Left kidney (tissue), 1 donor: ENCODE measurements at regions not wholly inside any gene's neighbourhood (a gene's known extent, or its start where the extent isn't known, plus 50 kb on each side); places are given as distances from the start of the nearest gene placed in this dataset.

Source experiments
- DNase-seq: peaks from one replicate; pipeline ENCODE4 v3.0.0-alpha.2; 2013

DNA sequence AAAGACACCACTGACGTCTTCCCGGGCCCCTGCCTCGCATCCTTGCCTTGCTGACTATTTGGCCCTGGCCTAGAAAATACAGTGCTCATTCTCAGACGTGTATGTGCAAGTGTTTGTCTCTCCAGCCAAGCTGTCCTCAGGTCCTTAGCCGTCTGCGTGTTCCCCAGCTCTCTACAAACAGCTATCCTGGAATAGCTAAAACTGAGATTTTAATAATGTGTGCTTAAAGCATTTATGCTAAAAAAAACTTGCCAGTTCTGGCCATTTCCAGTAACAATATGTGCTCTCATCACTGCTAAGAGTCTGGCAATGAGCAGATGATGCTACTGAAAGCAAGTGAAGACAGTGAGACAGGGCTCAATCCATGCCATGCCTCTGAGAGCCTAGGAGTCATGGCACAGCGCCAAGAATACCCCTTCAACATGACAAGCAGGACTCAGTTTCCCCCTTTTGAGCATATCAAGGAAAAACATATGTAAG is 55.7 kb downstream of the IRF2BP2 start:
- no peak for DNase-seq

DNA sequence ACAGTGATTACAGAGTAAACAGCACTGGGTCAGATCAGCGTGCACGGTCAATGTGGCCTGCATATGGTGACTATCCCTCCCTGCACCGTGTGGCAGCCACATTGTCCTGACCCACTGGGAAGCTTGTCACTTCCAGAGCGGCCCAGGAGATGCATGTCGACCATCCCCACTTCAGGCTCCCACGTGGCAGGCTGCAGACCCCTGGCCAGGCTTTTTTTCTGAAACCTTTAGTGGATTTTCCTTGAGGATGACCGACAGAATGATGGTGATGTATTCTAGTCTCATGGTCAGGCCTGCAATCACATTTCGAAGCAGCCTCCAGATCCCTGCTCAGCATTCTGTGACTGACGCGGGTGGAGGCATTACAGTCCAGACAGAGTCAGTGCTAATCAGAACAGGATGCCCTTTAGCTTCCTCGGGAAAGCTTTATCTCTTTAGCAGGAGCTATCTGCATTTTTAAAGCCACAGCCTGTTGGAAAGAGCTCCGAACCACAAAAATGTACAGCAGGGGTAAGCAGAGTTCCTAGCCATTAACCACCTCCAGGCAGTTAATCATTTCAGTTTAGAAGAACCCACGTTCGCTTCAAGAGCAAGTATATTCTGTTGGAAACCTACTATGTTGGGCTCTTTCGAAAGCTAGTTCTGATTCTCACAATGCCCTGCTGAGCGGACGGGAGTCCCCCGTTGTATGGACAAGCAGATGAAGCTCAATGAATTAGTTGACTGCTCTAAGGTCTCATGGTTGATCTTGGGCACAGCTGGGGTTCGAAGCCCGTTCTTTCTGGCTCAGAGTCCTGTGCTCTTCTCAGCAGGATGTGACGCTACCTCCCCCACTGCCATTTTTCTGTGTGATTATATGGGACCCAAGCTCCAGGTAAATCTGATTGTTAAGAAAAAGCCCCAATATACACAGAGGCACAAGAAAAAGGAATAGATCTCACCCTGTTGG is 56.5 kb downstream of the IRF2BP2 start:
- no peak for DNase-seq

DNA sequence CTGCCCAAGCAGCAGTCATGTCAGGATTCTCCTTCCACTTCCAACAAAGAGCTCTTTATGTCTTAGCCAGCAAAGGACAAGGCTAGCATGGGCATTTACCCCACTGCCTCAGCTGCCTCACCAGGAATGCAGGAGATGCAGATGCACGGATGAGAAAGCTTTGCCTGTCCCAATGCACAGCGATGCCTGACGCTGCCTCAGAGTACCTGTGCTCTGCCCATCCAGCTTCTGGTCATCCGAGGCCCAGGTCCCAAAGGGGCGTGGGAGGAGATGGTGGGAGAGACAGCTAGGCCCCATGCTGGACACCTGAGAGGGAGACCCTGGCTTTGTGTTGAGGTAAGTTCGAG is 59.0 kb downstream of the IRF2BP2 start:
- no peak for DNase-seq

DNA sequence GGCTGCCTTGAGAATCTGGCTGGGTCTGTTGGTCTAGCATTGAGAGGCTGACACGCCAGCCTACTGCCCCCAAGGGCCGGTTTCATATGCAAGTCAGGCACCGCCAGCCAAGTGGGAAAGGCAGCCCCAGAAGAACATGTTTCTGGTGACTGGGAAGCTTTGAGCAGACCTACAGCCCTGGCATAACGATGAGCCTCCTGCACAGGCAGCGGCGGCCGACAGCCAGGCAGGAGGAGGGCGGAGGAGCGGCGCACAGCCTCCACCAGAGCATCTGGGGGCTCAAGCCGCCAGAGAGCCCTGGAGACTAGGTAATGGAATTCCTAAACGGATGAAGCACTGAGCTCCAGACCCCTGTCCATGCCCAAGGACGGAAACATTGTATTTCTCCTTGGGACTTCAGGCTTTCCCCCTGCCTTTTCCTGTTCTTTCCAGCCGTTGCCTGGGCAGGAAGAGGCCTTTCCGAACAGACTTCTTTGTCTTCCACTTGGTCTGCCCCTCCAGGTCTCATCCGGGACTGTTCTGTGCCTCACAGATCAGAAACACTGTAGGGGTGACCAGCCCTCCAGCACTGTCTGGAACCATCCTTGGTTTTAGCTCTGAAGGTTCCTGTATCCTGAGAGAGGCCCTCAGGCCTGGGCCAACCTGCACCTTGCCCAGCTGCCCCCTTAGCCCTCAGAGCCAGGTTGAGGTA is 59.5 kb downstream of the IRF2BP2 start:
- no peak for DNase-seq

DNA sequence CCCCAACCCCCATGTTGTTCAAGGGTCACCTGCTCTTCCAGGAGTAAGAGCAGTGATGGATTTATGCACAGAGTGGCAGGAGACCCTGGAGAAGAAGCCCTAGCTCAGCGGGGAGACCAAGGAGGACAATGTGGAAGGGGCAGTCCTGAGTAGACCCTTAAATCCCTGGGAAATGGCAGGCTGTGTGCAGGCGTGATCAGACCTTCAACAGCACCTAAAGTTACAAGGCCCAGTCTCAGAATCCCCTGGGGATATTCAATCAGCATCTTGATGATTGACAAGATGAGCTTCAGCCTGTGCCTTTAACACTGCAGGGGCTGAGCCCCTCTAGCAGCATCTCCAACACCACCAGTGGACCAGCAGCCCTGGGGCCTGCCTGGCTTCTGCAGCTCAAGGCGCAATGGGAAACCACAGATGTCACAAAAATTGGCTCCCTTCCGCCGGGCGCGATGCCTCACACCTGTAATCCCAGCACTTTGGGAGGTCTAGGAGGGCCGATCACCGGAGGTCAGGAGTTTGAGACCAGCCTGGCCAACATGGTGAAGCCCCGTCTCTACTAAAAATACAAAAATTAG is 60.4 kb downstream of the IRF2BP2 start:
- DNase-seq = no peak

DNA sequence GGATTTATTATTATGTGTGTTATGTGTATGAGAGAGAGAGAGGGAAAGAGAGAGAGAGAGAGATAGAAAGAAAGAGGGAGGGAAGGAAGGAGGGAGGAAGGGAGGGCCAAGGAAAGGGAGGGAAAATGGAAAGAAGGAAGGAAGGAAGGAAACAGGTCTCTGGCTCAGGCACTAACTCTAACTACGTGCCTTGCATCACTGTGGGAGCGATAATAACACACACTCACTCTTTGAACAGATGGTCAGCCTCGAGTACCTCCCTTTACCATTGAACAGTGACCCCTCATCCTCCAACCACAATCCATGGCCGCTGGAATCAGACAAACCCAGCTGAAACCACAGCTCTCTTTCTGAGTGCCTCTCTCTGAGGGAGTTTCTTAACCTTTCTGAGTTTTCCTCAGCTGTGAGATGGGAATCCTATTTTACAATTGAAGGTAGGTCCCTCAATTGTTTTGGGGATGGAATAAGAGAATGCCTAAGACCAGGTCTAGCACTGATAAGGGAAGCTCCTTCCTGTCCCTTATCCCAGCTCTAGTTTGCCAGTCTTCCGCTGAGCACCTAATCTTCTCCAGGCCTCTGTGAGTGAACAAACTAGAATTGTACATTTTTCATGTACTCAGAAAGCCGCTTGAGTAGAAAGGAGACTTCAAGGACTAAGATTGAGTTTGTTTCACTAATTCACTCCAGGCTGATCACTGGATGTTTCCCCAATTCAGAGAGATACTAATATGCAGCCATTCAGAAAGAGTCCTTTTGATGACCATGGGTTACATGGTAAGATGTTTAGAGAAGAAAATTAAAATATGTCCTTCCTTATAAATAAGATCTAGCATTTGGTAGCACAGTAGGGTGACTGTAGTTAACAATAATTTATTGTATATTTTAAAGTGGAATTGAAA is 62.8 kb downstream of the IRF2BP2 start:
- no peak for DNase-seq

DNA sequence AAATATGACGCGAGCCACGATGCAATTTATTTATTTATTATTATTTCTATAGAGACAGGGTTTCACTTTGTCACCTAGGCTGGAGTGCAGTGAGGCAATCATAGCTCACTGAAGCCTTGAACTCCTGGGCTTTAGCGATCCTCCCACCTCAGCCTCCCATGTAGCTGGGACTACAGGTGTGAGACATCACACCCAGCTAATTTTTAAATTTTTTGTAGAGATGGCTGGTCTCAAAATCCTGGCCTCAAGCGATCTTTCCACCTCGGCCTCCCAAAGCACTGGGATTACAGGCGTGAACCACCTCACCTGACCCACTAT is 63.6 kb downstream of the IRF2BP2 start:
- no peak for DNase-seq

DNA sequence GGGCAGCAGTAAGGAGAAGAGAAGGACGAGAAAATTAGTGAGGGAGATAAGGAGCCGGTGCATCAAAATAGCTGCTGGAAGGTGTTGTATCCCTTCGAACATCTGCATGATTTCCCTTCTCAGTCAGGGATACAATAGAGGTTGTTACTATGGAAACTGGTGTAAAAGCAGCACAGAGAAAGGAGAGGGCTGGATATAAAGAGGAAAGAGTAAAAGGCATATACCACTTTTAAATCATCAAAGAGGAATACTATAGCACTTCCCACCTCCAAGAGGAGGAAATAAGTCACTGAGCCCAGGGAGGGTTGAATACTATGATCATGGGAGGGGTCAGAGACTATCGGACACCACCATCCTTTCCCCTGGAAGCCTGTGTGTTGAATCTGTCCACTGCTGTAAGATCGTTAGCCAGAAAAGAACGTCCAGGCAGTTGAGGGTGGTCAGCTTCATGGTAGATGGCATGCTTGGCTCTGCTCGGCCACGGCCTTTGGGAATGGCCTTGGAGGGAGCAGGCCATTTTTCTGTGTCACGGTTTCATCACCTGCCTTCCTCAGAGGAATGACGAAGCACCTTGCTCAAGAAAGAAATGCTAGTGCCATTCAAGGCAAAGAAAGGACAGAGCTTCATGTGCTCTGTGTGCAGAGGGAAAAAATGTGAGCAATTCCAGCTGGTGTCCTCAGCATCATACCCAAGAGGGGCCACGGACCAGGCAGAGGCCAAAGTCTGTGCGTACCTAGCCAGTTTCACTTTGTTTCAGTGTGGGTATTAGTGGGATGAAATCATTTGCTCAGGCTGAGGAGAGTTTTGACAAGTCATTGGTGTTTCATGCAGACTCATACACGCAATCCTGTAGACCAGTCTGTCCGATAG is 64.2 kb downstream of the IRF2BP2 start:
- no peak for DNase-seq

DNA sequence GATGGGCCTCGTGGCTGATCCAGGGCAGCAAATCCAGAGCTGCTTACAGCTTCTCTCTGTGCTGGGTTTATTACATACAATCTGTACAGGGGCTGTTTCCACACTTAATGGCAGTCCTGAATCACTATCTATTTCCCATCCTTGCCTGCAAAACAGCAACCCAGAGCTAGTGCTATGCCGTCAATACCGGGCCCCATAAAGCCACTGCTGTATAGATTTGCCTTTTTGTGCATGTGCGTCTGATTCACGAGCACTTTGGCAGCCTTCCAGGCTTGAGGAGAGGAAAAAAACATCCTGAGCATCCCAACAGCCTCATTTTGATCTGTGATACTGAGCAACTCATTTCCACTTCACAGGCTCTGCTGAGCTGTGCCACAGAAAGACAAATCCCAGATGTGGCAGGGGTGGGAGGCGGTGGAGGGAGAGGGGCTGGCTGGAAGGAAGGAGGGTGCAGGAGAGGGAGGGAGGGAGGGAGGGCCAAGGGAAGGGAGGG is 65.2 kb upstream of the TARBP1 start:
- peak; percentile 89 for DNase-seq

DNA sequence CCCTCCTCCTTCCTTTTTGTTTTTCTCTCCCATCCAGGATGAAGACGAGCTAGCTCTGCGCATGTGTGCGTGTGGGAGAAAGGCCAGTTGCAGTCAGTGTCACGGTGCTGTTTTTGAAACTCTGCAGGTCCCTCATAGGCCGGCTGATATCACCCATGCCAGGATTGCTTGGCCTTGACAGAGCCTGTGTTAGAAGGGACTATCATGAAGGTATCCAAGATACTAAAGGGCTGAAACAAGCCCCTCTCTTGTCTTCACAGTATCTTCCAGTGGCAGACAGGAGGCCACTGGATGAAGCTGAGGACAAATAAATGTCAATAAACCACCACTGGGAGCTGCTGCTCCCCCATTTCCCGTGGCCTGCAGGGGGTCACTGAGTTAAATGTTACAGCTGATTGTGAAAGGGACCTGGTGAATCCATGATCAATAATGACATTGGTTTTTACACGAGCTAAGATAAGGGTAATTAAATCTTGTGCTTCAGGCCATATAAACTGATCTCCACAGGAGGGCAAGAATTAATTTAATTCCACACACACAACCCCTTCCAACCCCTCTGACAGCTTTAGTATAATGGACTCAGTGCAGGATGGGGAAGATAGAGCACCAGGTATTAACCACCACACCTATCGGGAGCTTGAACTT is 64.6 kb upstream of the TARBP1 start:
- DNase-seq = no peak

DNA sequence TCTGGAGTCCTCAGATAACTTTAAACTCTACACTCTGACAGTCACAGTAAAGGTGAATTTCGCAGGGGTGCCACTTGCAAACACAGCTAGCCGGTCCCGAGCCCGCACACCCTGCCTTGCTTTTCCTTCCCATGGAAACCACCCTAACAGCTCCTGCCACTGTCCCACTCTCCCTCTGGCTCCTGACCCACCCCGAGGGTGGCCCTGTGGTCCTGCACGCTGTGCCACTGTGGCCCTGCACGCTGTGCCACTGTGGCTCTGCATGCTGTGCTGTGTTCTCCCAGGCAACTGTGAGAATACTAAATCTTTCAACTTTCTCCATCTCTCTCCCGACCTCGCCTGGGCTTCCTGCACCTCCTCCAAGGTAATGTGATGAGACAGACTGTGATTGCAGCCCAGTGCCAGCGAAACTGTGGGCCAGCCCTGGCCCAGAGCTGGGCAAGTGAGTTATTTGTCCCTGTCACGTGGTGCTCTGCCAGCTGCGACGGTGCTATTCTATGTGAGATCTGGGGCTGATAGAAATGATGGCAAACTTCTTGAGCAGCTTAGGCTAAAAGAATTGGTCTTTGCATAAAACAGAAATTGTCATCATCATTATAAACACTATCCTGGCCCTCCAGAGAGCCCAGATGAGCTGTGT is 63.4 kb upstream of the TARBP1 start:
- no peak for DNase-seq

DNA sequence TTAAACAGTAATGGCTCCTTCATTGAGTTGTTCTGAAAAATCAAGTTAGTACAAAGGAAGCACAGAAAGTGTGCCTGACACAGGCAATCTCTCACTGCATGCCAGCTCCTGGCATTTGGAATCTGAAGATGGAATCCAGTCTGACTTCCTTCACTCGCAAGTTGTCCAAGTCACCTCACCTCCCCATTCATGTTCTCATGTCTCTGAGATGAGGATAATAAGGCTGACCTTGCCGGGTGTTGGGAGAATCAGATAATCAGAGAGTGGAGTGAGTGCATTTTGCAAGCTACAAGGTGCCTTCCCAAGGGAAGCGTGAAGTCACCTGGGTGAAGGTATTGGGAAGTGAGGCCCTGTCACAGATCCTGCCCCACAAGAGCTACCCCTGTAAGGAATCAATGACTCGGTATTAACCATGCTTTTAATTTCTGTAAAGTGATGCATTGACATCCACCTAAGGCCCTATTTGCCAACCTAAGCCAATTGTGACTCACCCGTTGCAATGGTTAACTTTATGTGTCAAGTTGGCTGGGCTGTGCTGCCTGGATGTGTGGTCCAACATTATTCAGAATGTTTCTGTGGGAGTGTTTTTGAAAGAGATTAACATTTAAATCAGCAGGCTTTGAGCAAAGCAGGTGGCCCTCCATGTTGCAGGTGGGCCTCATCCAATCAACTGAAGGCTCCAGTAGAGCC is 62.5 kb upstream of the TARBP1 start:
- DNase-seq = no peak

DNA sequence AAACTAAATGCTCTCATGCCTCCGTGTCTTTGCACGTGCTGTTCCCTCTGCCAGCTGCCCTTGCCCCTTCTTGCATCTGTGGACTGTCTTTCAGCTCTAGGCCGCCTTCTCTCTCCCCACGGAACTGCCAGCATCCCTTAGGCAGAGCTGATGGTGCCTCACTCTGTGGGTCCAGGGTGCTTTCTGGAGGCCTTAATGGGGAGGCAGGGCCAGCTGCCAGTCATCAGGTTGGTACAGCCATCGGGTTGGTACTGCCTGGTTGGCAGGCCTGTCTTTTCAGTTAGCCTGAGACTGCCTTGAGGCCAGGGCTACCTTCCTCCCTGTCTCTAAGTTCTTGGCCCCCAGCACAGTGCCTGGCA is 61.4 kb upstream of the TARBP1 start:
- no peak for DNase-seq

DNA sequence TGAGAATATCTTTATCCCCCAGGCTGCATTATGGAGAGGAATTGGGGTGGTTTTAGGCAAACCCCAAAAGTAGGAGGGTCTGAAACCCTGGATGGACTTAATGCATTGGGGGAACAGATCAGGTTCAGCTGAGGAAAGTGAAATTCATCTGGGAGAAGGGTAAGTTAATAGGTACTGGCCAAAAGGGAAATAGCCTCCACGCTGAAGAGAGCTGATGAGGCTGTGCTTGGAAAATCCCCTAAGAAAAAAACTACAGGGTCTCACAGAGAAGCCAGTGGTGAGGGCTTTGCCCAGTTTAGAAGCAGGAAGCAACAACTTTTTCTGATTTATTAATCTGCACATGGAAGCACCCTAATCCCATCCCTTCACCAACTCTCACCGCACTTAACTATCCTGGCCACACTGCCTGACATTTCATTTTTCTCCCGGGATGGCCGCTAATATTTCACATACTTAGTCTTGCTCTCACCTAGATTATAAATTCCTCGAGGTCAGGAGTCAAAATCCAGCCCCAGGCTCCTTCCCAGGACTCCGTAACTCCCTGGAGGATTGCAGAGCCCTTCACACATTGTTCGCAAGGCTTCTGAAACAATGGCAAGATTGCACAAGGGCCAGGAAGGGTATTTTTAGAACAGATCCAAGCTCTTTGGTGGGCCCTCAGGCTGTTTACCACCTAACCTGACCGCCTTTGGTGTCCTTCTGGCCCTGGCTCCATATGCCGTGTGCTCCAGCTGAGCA is 60.9 kb upstream of the TARBP1 start:
- DNase-seq = no peak

DNA sequence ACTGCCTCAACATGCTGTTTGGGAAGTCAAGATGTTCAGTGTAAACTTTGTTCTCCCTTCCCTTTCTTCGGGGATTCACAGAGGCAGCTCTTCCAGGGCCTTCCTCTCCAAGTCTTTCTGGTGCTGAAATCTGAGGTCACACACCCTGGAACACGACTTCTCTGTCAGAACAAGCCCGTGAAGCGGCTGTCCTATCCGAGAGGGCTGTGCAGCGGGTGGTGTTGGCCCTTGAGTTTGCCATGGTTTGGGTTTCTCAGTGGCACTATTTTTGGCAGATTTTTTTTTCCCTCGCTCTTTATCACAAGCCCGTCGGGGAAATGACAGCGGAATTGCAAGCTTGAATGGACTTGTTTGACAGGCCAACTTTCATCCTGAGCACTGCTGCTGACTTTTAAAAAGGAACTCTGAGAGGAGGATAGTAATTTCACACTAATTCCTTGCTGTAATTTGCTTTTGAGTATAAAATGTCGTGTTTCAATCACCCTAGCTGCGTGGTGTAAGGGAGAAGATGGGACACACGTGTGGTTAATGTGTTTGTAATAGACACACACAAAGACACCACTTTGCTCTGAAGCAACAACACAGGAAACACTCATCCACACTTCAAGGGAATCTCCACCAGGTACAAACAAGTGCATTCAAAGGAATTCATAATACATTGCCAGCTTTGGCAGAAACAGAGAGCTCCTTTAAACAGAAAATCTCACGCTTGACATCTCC is 60.1 kb upstream of the TARBP1 start:
- no peak for DNase-seq

DNA sequence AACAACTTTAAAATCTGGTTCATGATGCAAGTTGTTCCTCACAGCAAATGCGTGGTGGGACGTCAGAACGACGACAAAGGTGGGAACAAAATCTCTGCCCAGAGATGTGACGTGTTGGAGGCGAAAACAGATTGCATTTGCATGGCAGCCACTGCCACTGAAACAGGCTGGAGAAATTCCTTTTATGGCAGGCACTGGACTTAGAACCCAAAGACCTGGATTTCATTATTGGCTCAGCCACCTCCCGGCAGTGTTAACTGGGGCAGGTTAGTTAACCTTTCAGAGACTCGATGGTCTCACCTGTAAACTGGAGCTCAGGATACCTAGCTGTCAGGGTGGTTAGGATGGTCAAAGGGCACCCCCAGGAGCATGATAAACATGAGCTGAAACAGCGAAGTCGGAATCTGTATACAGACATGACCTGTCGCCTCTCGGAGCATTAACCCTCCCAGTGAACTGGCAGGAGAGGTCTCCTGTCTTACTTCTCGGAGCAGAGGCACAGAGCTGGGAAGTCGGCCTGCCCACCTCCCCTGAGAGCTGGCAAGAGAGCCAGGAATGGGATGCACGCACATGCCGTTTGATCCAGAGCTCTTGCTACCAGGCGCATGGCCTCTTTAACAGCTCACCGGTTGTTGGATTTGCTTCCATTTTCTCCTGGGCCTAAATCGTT is 59.2 kb upstream of the TARBP1 start:
- no peak for DNase-seq

DNA sequence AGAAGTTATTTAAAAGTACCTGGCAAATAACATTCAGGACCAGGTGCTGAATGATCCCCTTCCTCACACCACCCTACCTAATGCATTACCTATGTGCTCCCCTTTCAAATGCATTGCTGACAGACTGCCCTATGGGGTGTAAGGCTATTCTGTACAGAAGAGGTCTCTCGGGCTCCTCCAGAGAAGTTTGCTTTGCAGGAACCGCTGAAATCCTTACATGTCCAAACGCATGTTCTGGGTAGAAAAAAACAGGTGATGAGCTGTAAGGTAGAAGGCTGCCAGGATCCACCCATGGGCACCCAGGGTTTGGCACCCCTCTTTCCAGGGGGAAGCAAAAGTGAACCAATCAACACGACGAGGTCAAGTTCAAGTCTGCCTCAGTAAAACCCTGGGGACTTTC is 58.3 kb upstream of the TARBP1 start:
- DNase-seq = no peak
